ENCODE measurements at regions not wholly inside any gene's neighbourhood (a gene's known extent, or its start where the extent isn't known, plus 50 kb on each side); places are given as distances from the start of the nearest gene placed in this dataset.
"Not testable (repeated sequence)": the region's sequence is repeated elsewhere in the genome, so short reads cannot be mapped to it uniquely, and the experiment has no call there.

- H3K9me3 ChIP-seq (ENCODE audit: control insufficient read depth, low read depth, low read length), result no peaks in the 10 kb centered on the region
- no peak overlapping the region for H3K27ac ChIP-seq (ENCODE audit: low read length)
- no peak for DNase-seq
- H3K4me1 ChIP-seq (ENCODE audit: control insufficient read depth, insufficient read depth, low read length), result no peaks in the 10 kb centered on the region
- H3K27me3 ChIP-seq (ENCODE audit: control insufficient read depth, insufficient read depth, low read length), result no peaks in the 10 kb centered on the region
- no peaks in the 10 kb centered on the region for H3K36me3 ChIP-seq (ENCODE audit: control insufficient read depth, insufficient read depth, low read length)
- H3K4me3 ChIP-seq (ENCODE audit: low read length), result no peak overlapping the region
Observed at GRCh38 chr5:164220522-164220921, 715.1 kb downstream of the MAT2B start.

- H3K4me3 ChIP-seq (ENCODE audit: low read length), result no peak overlapping the region
- H3K36me3 ChIP-seq (ENCODE audit: control insufficient read depth, insufficient read depth, low read length), result no peaks in the 10 kb centered on the region
- no peaks in the 10 kb centered on the region for H3K27me3 ChIP-seq (ENCODE audit: control insufficient read depth, insufficient read depth, low read length)
- H3K27ac ChIP-seq (ENCODE audit: low read length), result no peak overlapping the region
- H3K4me1 ChIP-seq (ENCODE audit: control insufficient read depth, insufficient read depth, low read length), result no peaks in the 10 kb centered on the region
- peaks cover 2% of the 10 kb centered on the region for H3K9me3 ChIP-seq (ENCODE audit: control insufficient read depth, low read depth, low read length)
- WGBS (ENCODE audit: insufficient coverage, low lambda C conversion rate), result 100% methylated on average over 2 of the region's 2 CpGs
- no peak for DNase-seq
Observed at GRCh38 chr5:164224236-164224635, 718.8 kb downstream of the MAT2B start.

GRCh38 chr5:164224772-164225171, 719.4 kb downstream of the MAT2B start:
- H3K27me3 ChIP-seq (ENCODE audit: control insufficient read depth, insufficient read depth, low read length), result no peaks in the 10 kb centered on the region
- H3K36me3 ChIP-seq (ENCODE audit: control insufficient read depth, insufficient read depth, low read length), result no peaks in the 10 kb centered on the region
- H3K4me3 ChIP-seq (ENCODE audit: low read length), result no peak overlapping the region
- no peak for DNase-seq
- no peaks in the 10 kb centered on the region for H3K4me1 ChIP-seq (ENCODE audit: control insufficient read depth, insufficient read depth, low read length)
- no CpG with 5 or more reads among the region's 2 CpGs for WGBS (ENCODE audit: insufficient coverage, low lambda C conversion rate)
- H3K27ac ChIP-seq (ENCODE audit: low read length), result no peak overlapping the region
- H3K9me3 ChIP-seq (ENCODE audit: control insufficient read depth, low read depth, low read length), result peaks cover 2% of the 10 kb centered on the region

GRCh38 chr5:164230341-164230740, 724.9 kb downstream of the MAT2B start:
- Histone ChIP-seq H3K27me3 (ENCODE audit: control insufficient read depth, insufficient read depth, low read length) (no peaks in the 10 kb centered on the region), H3K9me3 (ENCODE audit: control insufficient read depth, low read depth, low read length) (peaks cover 2% of the 10 kb centered on the region), H3K4me3 (ENCODE audit: low read length) (no peak overlapping the region), H3K27ac (ENCODE audit: low read length) (no peak overlapping the region), H3K36me3 (ENCODE audit: control insufficient read depth, insufficient read depth, low read length) (no peaks in the 10 kb centered on the region), H3K4me1 (ENCODE audit: control insufficient read depth, insufficient read depth, low read length) (no peaks in the 10 kb centered on the region)
- no peak for DNase-seq
- no CpG with 5 or more reads among the region's 1 CpG for WGBS (ENCODE audit: insufficient coverage, low lambda C conversion rate)

GRCh38 chr5:164233791-164234190, 728.4 kb downstream of the MAT2B start:
- Histone ChIP-seq H3K4me3 (ENCODE audit: low read length) (no peak overlapping the region), H3K27me3 (ENCODE audit: control insufficient read depth, insufficient read depth, low read length) (no peaks in the 10 kb centered on the region), H3K27ac (ENCODE audit: low read length) (no peak overlapping the region), H3K9me3 (ENCODE audit: control insufficient read depth, low read depth, low read length) (peaks cover under 1% of the 10 kb centered on the region), H3K4me1 (ENCODE audit: control insufficient read depth, insufficient read depth, low read length) (no peaks in the 10 kb centered on the region), H3K36me3 (ENCODE audit: control insufficient read depth, insufficient read depth, low read length) (no peaks in the 10 kb centered on the region)
- no peak for DNase-seq
- no CpG with 5 or more reads among the region's 2 CpGs for WGBS (ENCODE audit: insufficient coverage, low lambda C conversion rate)

GRCh38 chr5:164234321-164234720, 728.9 kb downstream of the MAT2B start:
- no peak overlapping the region for H3K27ac ChIP-seq (ENCODE audit: low read length)
- H3K4me1 ChIP-seq (ENCODE audit: control insufficient read depth, insufficient read depth, low read length), result no peaks in the 10 kb centered on the region
- H3K36me3 ChIP-seq (ENCODE audit: control insufficient read depth, insufficient read depth, low read length), result no peaks in the 10 kb centered on the region
- no peak overlapping the region for H3K4me3 ChIP-seq (ENCODE audit: low read length)
- no peak for DNase-seq
- H3K27me3 ChIP-seq (ENCODE audit: control insufficient read depth, insufficient read depth, low read length), result no peaks in the 10 kb centered on the region
- no peaks in the 10 kb centered on the region for H3K9me3 ChIP-seq (ENCODE audit: control insufficient read depth, low read depth, low read length)

- WGBS (ENCODE audit: insufficient coverage, low lambda C conversion rate), result 43% methylated on average over 1 of the region's 3 CpGs
Observed at GRCh38 chr5:164235300-164235891, 730.0 kb downstream of the MAT2B start.

GRCh38 chr5:164237486-164237885, 732.1 kb downstream of the MAT2B start:
- no peaks in the 10 kb centered on the region for H3K27me3 ChIP-seq (ENCODE audit: control insufficient read depth, insufficient read depth, low read length)
- DNase-seq, result no peak
- no peaks in the 10 kb centered on the region for H3K36me3 ChIP-seq (ENCODE audit: control insufficient read depth, insufficient read depth, low read length)
- H3K4me3 ChIP-seq (ENCODE audit: low read length), result no peak overlapping the region
- H3K4me1 ChIP-seq (ENCODE audit: control insufficient read depth, insufficient read depth, low read length), result no peaks in the 10 kb centered on the region
- no peak overlapping the region for H3K27ac ChIP-seq (ENCODE audit: low read length)
- H3K9me3 ChIP-seq (ENCODE audit: control insufficient read depth, low read depth, low read length), result no peaks in the 10 kb centered on the region

More at GRCh38 chr5:164235300-164235891, 730.0 kb downstream of the MAT2B start:
- no peak for DNase-seq
- Histone ChIP-seq H3K4me3 (ENCODE audit: low read length) (no peak overlapping the region), H3K27me3 (ENCODE audit: control insufficient read depth, insufficient read depth, low read length) (no peaks in the 10 kb centered on the region), H3K27ac (ENCODE audit: low read length) (no peak overlapping the region), H3K4me1 (ENCODE audit: control insufficient read depth, insufficient read depth, low read length) (no peaks in the 10 kb centered on the region), H3K36me3 (ENCODE audit: control insufficient read depth, insufficient read depth, low read length) (no peaks in the 10 kb centered on the region), H3K9me3 (ENCODE audit: control insufficient read depth, low read depth, low read length) (no peaks in the 10 kb centered on the region)

- not testable (repeated sequence) for H3K27ac ChIP-seq (ENCODE audit: low read length); H3K9me3 ChIP-seq (ENCODE audit: control insufficient read depth, low read depth, low read length); H3K4me1 ChIP-seq (ENCODE audit: control insufficient read depth, insufficient read depth, low read length); H3K4me3 ChIP-seq (ENCODE audit: low read length); DNase-seq; H3K36me3 ChIP-seq (ENCODE audit: control insufficient read depth, insufficient read depth, low read length); H3K27me3 ChIP-seq (ENCODE audit: control insufficient read depth, insufficient read depth, low read length)
Observed at GRCh38 chr5:164251781-164252180, 746.4 kb downstream of the MAT2B start.

GRCh38 chr5:164253764-164254163, 748.3 kb downstream of the MAT2B start:
- Histone ChIP-seq H3K4me3 (ENCODE audit: low read length) (no peak overlapping the region), H3K27ac (ENCODE audit: low read length) (no peak overlapping the region), H3K4me1 (ENCODE audit: control insufficient read depth, insufficient read depth, low read length) (no peaks in the 10 kb centered on the region), H3K9me3 (ENCODE audit: control insufficient read depth, low read depth, low read length) (no peaks in the 10 kb centered on the region), H3K27me3 (ENCODE audit: control insufficient read depth, insufficient read depth, low read length) (no peaks in the 10 kb centered on the region), H3K36me3 (ENCODE audit: control insufficient read depth, insufficient read depth, low read length) (no peaks in the 10 kb centered on the region)
- DNase-seq, result no peak
- 33% methylated on average over 1 of the region's 3 CpGs for WGBS (ENCODE audit: insufficient coverage, low lambda C conversion rate)

- Histone ChIP-seq H3K4me1 (ENCODE audit: control insufficient read depth, insufficient read depth, low read length) (no peaks in the 10 kb centered on the region), H3K36me3 (ENCODE audit: control insufficient read depth, insufficient read depth, low read length) (no peaks in the 10 kb centered on the region), H3K27me3 (ENCODE audit: control insufficient read depth, insufficient read depth, low read length) (no peaks in the 10 kb centered on the region), H3K4me3 (ENCODE audit: low read length) (no peak overlapping the region), H3K27ac (ENCODE audit: low read length) (no peak overlapping the region), H3K9me3 (ENCODE audit: control insufficient read depth, low read depth, low read length) (no peaks in the 10 kb centered on the region)
- WGBS (ENCODE audit: insufficient coverage, low lambda C conversion rate), result no CpG with 5 or more reads among the region's 3 CpGs
- DNase-seq, result no peak
Observed at GRCh38 chr5:164255598-164256213, 750.3 kb downstream of the MAT2B start.
